ENCODE measurements at regions not wholly inside any gene's neighbourhood (a gene's known extent, or its start where the extent isn't known, plus 50 kb on each side); places are given as distances from the start of the nearest gene placed in this dataset.
"Not testable (repeated sequence)": the region's sequence is repeated elsewhere in the genome, so short reads cannot be mapped to it uniquely, and the experiment has no call there.

GRCh38 chr13:59407251-59407650 lies 756.5 kb downstream of the DIAPH3 start:
- DNase-seq (ENCODE audit: low read depth in 2 of 2), result not testable (repeated sequence)

DNA sequence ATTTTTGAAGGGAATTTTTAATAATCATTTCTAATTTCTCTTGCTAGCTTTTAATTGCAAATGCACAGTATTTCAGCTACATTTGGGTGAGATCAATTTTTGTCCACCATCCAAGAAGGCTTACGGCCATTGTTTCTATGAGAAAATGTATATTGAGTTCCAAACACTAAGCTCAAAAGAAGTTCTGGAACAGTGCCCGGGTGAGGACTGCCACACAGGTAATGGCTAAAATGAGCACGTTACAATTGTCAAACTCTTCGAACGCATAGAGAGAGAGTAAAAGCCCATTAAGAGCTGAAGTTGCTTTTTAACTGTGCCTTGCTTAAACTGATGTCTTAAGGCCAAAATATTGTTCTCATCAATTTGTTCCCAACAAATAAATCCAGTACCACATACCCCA lies 755.0 kb downstream of the DIAPH3 start:
- DNase-seq (ENCODE audit: low read depth in 2 of 2), result no peak

GRCh38 chr13:59409211-59409610 lies 754.5 kb downstream of the DIAPH3 start:
- DNase-seq (ENCODE audit: low read depth in 2 of 2), result no peak

- no peak for DNase-seq (ENCODE audit: low read depth in 2 of 2)
These were observed 754.0 kb downstream of the DIAPH3 start for GRCh38 chr13:59409634-59410200.

GRCh38 chr13:59413126-59413525 lies 750.6 kb downstream of the DIAPH3 start:
- DNase-seq (ENCODE audit: low read depth in 2 of 2), result no peak

- DNase-seq (ENCODE audit: low read depth in 2 of 2), result no peak
These were observed 749.7 kb downstream of the DIAPH3 start for GRCh38 chr13:59414006-59414405.

DNA sequence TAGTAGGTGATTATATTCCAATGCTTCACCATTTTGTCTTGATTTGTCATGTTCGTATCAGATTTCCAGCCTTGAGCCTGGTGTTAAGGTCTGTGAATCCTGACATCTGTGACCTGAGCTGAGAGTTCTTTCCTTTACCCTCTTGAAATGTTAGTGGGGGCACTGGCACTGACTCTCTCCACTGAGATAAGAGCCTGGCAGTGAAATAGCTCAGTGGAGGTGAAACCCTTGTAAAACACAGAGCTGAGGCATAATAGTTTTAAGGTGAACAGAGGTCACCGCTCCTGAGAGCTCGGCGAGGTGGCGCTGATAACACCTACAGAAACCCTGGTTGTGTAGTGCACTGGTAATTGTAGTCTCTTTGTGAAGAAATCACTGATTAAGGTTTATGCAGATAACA lies 748.2 kb downstream of the DIAPH3 start:
- DNase-seq (ENCODE audit: low read depth in 2 of 2), result no peak

- DNase-seq (ENCODE audit: low read depth in 2 of 2), result no peak
These were observed 747.2 kb downstream of the DIAPH3 start for GRCh38 chr13:59416561-59416960.

DNA sequence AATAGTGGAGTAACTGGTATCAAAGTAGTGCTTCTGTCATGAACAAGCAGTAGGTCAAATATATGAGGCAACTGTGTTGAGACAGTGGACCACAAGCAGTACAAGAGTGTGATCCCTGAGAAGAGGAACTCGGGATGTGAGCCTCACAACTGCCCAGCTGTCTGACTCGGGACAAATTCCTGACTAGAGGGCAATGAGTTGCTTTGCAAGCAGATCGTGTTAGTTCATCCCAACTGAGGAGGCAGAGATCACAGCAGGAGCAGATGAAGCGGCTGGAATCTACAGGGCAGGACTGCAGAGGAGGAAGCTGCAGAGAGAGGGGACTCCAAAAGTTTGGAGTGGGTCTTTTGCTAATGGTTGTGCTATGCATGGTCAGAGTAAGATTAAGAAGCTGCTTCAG lies 741.1 kb downstream of the DIAPH3 start:
- no peak for DNase-seq (ENCODE audit: low read depth in 2 of 2)

DNA sequence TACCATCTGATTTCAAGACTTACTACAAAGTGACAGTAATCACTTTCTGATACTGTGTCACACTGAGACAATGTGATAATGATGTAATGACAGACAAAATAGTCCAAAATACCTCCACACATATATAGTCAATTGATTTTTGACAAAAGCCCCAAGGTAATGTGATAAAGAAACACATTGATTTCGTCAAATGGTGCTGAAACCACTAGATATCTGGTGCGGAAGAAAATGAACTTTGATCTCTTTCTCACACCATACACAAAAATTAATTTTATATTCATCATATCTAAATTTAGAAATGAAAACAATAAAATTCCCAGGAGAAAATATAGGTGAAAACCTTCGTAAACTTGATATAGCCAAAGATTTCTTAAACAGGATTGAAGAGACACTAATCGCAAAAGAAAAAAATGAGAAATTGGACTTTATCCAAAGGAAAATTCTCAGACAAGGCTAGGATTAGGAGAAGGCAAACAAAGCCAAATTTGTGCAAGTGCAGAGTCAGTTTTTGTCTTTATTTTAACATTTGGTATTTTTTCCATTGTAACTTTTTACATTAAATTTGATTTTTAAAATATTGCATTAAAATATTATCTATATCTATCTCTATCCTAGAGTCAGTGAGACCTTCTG lies 739.9 kb downstream of the DIAPH3 start:
- DNase-seq (ENCODE audit: low read depth in 2 of 2), result no peak

- no peak for DNase-seq (ENCODE audit: low read depth in 2 of 2)
These were observed 739.1 kb downstream of the DIAPH3 start for GRCh38 chr13:59424661-59425060.

- no peak for DNase-seq (ENCODE audit: low read depth in 2 of 2)
These were observed 738.5 kb downstream of the DIAPH3 start for GRCh38 chr13:59425211-59425741.

DNA sequence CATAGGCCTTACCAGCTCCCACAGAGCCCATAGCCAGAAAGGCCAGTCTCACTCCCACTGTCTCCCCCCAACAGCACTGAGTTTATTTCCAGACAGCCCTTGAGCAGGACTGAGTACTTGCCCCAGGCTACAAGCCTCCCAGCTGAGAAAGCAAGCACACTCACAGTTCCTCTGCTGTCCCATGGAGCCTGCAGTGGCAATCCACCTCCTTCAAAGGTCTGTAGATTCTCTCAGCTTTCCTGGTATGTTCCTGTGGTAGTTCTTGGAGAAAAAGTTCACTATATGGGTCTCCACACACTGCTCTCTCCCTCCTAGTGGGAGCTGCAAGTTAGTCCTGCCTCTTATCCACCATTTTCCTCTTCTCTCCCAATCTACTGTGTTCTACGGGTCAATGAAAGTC lies 728.7 kb downstream of the DIAPH3 start:
- DNase-seq (ENCODE audit: low read depth in 2 of 2), result no peak

- no peak for DNase-seq (ENCODE audit: low read depth in 2 of 2)
These were observed 726.0 kb downstream of the DIAPH3 start for GRCh38 chr13:59437544-59438301.

DNA sequence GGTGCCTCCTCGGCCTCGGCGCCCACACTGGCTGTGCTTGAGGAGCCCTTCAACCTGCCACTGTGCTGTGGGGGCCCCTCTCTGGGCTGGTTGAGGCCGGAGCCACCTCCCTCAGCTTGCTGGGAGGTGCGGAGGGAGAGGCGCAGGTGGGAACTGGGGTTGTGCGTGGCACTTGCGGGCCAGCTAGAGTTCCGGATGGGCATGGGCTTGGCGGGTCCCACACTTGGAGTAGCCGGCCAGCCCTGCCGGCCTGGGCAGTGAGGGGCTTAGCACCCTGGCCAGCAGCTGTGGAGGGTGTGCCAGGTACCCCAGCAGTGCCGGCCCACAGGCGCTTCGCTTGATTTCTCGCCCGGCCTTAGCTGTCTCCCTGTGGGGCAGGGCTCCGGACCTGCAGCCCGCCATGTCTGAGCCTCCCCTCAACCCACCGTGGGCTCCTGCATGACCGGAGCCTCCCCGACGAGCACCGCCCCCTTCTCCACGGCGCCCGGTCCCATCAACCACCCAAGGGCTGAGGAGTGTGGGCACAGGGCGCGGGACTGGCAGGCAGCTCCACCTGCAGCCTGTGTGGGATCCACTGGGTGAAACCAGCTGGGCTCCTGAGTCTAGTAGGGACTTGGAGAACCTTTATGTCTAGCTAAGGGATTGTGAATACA lies 723.8 kb downstream of the DIAPH3 start:
- no peak for DNase-seq (ENCODE audit: low read depth in 2 of 2)

- DNase-seq (ENCODE audit: low read depth in 2 of 2), result not testable (repeated sequence)
These were observed 722.7 kb downstream of the DIAPH3 start for GRCh38 chr13:59441068-59441467.

DNA sequence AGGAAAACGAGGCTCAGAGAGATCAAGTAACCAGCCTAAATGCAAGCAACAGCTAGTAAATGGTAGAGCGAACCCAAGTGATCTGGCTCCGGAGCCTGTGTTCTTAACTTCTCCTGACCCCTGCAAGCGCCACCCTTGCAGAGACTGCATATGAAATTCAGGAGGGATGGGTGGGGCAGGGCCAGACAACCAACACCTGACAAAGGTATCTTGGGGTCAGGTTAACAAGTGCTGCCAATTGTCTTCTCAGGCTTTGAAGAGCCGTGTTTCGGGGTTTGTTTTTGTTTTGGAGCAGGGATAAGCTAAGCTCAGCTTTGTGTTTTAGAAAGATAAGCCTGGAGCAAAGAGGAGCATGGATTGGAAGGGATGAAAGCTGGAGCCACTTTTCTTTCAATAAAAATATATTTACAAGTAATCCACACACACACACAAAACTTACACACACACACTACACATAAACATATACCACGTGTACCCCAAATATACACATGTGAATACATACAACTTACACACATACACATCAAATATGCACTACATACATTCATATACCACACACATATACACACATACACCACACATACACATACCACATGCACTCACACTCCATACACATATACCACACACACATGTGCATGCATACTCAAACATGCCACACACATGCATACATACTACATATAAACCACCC lies 722.0 kb downstream of the DIAPH3 start:
- DNase-seq (ENCODE audit: low read depth in 2 of 2), result no peak

DNA sequence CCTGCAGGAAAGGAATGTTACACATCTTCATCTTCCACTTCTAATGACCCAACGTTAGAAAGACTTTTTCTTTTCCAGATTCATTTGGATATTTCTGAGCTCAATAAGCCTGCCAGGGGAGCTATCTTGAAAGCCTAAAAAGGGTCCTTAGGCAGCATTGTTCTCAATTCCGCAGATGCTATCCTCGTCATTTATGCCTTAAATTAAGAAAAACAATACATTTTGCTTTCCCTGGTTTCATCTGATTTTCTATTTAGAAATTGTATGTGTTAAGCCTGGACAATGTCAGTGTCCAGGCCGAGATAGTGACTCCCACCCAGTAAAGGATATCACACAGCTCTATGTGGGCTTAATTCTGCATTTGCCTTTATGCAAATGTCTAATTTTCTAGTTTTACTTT lies 721.3 kb downstream of the DIAPH3 start:
- no peak for DNase-seq (ENCODE audit: low read depth in 2 of 2)

GRCh38 chr13:59442944-59443486 lies 720.7 kb downstream of the DIAPH3 start:
- DNase-seq (ENCODE audit: low read depth in 2 of 2), result no peak

DNA sequence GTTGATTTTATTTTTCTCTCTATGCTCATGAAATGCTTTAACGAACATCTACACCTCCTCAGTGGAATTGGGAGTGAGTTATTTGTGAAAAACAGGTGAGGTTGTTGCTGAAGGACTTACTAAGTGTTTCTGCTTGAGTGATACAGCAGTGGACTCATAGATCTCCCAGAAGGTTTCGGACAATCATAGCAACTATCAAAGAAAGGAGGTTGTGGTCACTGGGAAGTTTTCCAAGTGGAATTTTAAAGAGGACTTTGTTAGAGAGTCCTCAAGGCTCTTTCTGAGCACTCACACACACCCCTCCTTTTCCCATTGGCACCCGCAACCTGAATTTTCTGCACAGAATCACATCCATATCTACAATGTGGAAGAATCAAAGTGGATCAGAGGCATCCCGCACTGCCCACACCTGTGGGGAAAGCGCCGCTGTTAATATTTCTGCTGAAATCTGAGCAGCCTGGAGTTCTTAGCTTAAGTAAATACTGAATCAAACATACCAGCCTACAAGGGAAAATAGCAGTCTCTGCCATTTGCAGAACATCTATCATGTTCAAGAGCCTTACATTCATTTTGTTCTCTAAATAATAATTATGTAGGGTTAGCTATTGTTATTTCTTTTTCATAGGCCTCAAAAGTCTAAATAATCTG lies 719.4 kb downstream of the DIAPH3 start:
- DNase-seq (ENCODE audit: low read depth in 2 of 2), result no peak

GRCh38 chr13:59445812-59446211 lies 717.9 kb downstream of the DIAPH3 start:
- DNase-seq (ENCODE audit: low read depth in 2 of 2), result no peak

Data from activated CD4-positive, alpha-beta T cell treated with anti-CD3 and anti-CD28 coated beads for 24 hours (primary cell).